Uterus (tissue), 3 donors: ENCODE measurements at regions not wholly inside any gene's neighbourhood (a gene's known extent, or its start where the extent isn't known, plus 50 kb on each side); places are given as distances from the start of the nearest gene placed in this dataset.
"Not testable (repeated sequence)": the region's sequence is repeated elsewhere in the genome, so short reads cannot be mapped to it uniquely, and the experiment has no call there.

Source experiments
- DNase-seq, 2 donors: peaks; one replicate each; pipeline ENCODE4 v3.0.0-alpha.2; 2019 to 2020
- H3K27ac ChIP-seq, 2 donors: fragments of 200-600 bp; sonication (generic); 1 replicate in 1 of 2; 2 replicates in 1 of 2; pipeline ENCODE4 v1.5.1; 2016 to 2018
- H3K27me3 ChIP-seq, 2 donors: fragments of 200-600 bp; sonication (generic); one replicate each; pipeline ENCODE4 v1.5.1; 2018 to 2019; ENCODE audit warnings: control low read depth in 1 of 2
- H3K36me3 ChIP-seq, 2 donors: fragments of 200-600 bp; sonication (generic); one replicate each; pipeline ENCODE4 v1.5.1; 2019; ENCODE audit warnings: control low read depth in 1 of 2
- H3K4me1 ChIP-seq, 2 donors: fragments of 200-600 bp; sonication (generic); one replicate each; pipeline ENCODE4 v1.5.1; 2018 to 2019; ENCODE audit warnings: control low read depth in 1 of 2
- H3K4me3 ChIP-seq, 2 donors: fragments of 200-600 bp; sonication (generic); 1 replicate in 1 of 2; 2 replicates in 1 of 2; pipeline ENCODE4 v1.5.1; 2018 to 2019; ENCODE audit warnings: mild to moderate bottlenecking in 1 of 2
- H3K9me3 ChIP-seq, 2 donors: fragments of 200-600 bp; sonication (generic); one replicate each; pipeline ENCODE4 v1.5.1; 2019; ENCODE audit warnings: control low read depth in 1 of 2
- CTCF ChIP-seq, 4 experiments: fragments of 200-600 bp in 2 of 4; fragments of 450-650 bp in 2 of 4; sonication (generic) in 2 of 4; IDR thresholded peaks; one replicate each; pipeline ENCODE4 v1.5.1; 2016 to 2019; ENCODE audit warnings: antibody characterized with exemption in 4 of 4, mild to moderate bottlenecking in 2 of 4, moderate library complexity in 1 of 4
- POLR2A ChIP-seq, 2 donors: fragments of 450-650 bp; IDR thresholded peaks; one replicate each; pipeline ENCODE4 v1.6.1; 2016; ENCODE audit warnings: antibody characterized with exemption in 2 of 2, mild to moderate bottlenecking in 1 of 2, moderate library complexity in 1 of 2
- intact Hi-C: fragments of 100-400 bp; cut with DNase I; formaldehyde crosslinking; loops from one replicate; pipeline ENCODE4 v1.15.1; 2023; ENCODE audit warnings: low total_unique reads
- donor health status: DM: yes; HTN: yes; CAD: no.

- Histone ChIP-seq H3K4me1 (no peaks in the 10 kb centered on the region), H3K4me3 (no peak overlapping the region), H3K36me3 (no peaks in the 10 kb centered on the region), H3K9me3 (no peaks in the 10 kb centered on the region), H3K27me3 (no peaks in the 10 kb centered on the region), H3K27ac (no peak overlapping the region)
- DNase-seq = no peak
- no peak for TF ChIP-seq POLR2A (IDR thresholded peaks at IDR 0.05)
- TF ChIP-seq CTCF (IDR thresholded peaks at IDR 0.05) = no peak
- intact Hi-C loops = no loop called here
These were observed 1420.2 kb downstream of the GRIK2 start for GRCh38 chr6:102813489-102814275.

GRCh38 chr6:102812242-102812641 is 1418.7 kb downstream of the GRIK2 start:
- intact Hi-C loops = no loop called here
- Histone ChIP-seq H3K27me3 (no peaks in the 10 kb centered on the region), H3K27ac (no peak overlapping the region), H3K4me3 (no peak overlapping the region), H3K4me1 (no peaks in the 10 kb centered on the region), H3K9me3 (no peaks in the 10 kb centered on the region), H3K36me3 (no peaks in the 10 kb centered on the region)
- no peak for DNase-seq
- TF ChIP-seq CTCF (IDR thresholded peaks at IDR 0.05) = no peak
- TF ChIP-seq POLR2A (IDR thresholded peaks at IDR 0.05) = no peak

- H3K27me3 ChIP-seq, H3K36me3 ChIP-seq, H3K9me3 ChIP-seq, H3K4me1 ChIP-seq, DNase-seq, intact Hi-C loops, H3K27ac ChIP-seq, H3K4me3 ChIP-seq: not testable (repeated sequence)
These were observed 1415.5 kb downstream of the GRIK2 start for GRCh38 chr6:102808944-102809505.

- intact Hi-C loops = no loop called here
These were observed 1405.5 kb downstream of the GRIK2 start for GRCh38 chr6:102799051-102799450.

GRCh38 chr6:102798636-102799035 is 1405.1 kb downstream of the GRIK2 start:
- intact Hi-C loops = no loop called here
- Histone ChIP-seq H3K9me3 (no peaks in the 10 kb centered on the region), H3K27me3 (no peaks in the 10 kb centered on the region), H3K4me1 (no peaks in the 10 kb centered on the region), H3K4me3 (no peak overlapping the region), H3K27ac (no peak overlapping the region), H3K36me3 (no peaks in the 10 kb centered on the region)
- TF ChIP-seq POLR2A (IDR thresholded peaks at IDR 0.05) (no peak), CTCF (IDR thresholded peaks at IDR 0.05) (no peak)
- no peak for DNase-seq

More at GRCh38 chr6:102799051-102799450, 1405.5 kb downstream of the GRIK2 start:
- H3K27me3 ChIP-seq = no peaks in the 10 kb centered on the region
- no peak for DNase-seq
- TF ChIP-seq CTCF (IDR thresholded peaks at IDR 0.05) = no peak
- TF ChIP-seq POLR2A (IDR thresholded peaks at IDR 0.05) = no peak
- no peaks in the 10 kb centered on the region for H3K36me3 ChIP-seq
- H3K27ac ChIP-seq = no peak overlapping the region
- H3K9me3 ChIP-seq = no peaks in the 10 kb centered on the region
- H3K4me1 ChIP-seq = no peaks in the 10 kb centered on the region
- no peak overlapping the region for H3K4me3 ChIP-seq
